ENCODE measurements at regions not wholly inside any gene's neighbourhood (a gene's known extent, or its start where the extent isn't known, plus 50 kb on each side); places are given as distances from the start of the nearest gene placed in this dataset.
"Not testable (repeated sequence)": the region's sequence is repeated elsewhere in the genome, so short reads cannot be mapped to it uniquely, and the experiment has no call there.

- H3K27ac ChIP-seq (ENCODE audit: low read depth, low read length): no peak overlapping the region
- no peaks in the 10 kb centered on the region for H3K4me1 ChIP-seq (ENCODE audit: control insufficient read depth, insufficient read depth, low read length)
- no peak overlapping the region for H3K9ac ChIP-seq (ENCODE audit: low read length)
- no peaks in the 10 kb centered on the region for H3K36me3 ChIP-seq (ENCODE audit: control insufficient read depth, insufficient read depth, low read length)
- H3K9me3 ChIP-seq (ENCODE audit: control insufficient read depth, insufficient read depth, low read depth, low read length): no peaks in the 10 kb centered on the region
- H3K27me3 ChIP-seq (ENCODE audit: control insufficient read depth, insufficient read depth, low read length): no peaks in the 10 kb centered on the region
- H3K4me3 ChIP-seq (ENCODE audit: low read depth, low read length): no peak overlapping the region
Observed at GRCh38 chr17:53765609-53766008, 57.1 kb upstream of the KIF2B start.

GRCh38 chr17:53765129-53765528, 57.6 kb upstream of the KIF2B start:
- H3K4me1 ChIP-seq (ENCODE audit: control insufficient read depth, insufficient read depth, low read length): no peaks in the 10 kb centered on the region
- no peaks in the 10 kb centered on the region for H3K36me3 ChIP-seq (ENCODE audit: control insufficient read depth, insufficient read depth, low read length)
- no peak overlapping the region for H3K27ac ChIP-seq (ENCODE audit: low read depth, low read length)
- no peaks in the 10 kb centered on the region for H3K27me3 ChIP-seq (ENCODE audit: control insufficient read depth, insufficient read depth, low read length)
- no peak overlapping the region for H3K9ac ChIP-seq (ENCODE audit: low read length)
- H3K4me3 ChIP-seq (ENCODE audit: low read depth, low read length): no peak overlapping the region
- H3K9me3 ChIP-seq (ENCODE audit: control insufficient read depth, insufficient read depth, low read depth, low read length): no peaks in the 10 kb centered on the region

- Histone ChIP-seq H3K4me3 (ENCODE audit: low read depth, low read length) (no peak overlapping the region), H3K27me3 (ENCODE audit: control insufficient read depth, insufficient read depth, low read length) (no peaks in the 10 kb centered on the region), H3K36me3 (ENCODE audit: control insufficient read depth, insufficient read depth, low read length) (no peaks in the 10 kb centered on the region), H3K9me3 (ENCODE audit: control insufficient read depth, insufficient read depth, low read depth, low read length) (no peaks in the 10 kb centered on the region), H3K27ac (ENCODE audit: low read depth, low read length) (no peak overlapping the region), H3K9ac (ENCODE audit: low read length) (no peak overlapping the region), H3K4me1 (ENCODE audit: control insufficient read depth, insufficient read depth, low read length) (no peaks in the 10 kb centered on the region)
Observed at GRCh38 chr17:53757559-53757958, 65.2 kb upstream of the KIF2B start.

DNA sequence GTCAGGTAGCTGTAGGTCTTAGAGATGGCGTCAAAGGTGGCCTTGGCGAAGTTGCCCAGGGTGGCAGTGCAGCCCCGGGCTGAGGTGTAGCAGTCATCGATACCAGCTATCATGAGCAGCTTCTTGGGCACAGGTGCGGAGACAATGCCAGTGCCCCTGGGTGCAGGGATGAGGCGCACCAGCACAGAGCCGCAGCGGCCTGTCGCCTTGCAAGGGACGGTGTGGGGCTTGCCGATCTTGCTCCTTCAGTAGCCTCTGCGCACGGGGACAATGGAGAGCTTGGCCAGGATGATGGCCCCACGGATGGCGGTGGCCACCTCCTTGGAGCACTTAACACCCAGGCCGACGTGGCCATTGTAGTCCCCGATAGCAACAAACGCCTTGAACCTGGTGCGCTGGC, 65.6 kb upstream of the KIF2B start:
- not testable (repeated sequence) for H3K27me3 ChIP-seq (ENCODE audit: control insufficient read depth, insufficient read depth, low read length); H3K4me1 ChIP-seq (ENCODE audit: control insufficient read depth, insufficient read depth, low read length); H3K27ac ChIP-seq (ENCODE audit: low read depth, low read length); H3K9ac ChIP-seq (ENCODE audit: low read length); H3K36me3 ChIP-seq (ENCODE audit: control insufficient read depth, insufficient read depth, low read length); H3K9me3 ChIP-seq (ENCODE audit: control insufficient read depth, insufficient read depth, low read depth, low read length); H3K4me3 ChIP-seq (ENCODE audit: low read depth, low read length)

DNA sequence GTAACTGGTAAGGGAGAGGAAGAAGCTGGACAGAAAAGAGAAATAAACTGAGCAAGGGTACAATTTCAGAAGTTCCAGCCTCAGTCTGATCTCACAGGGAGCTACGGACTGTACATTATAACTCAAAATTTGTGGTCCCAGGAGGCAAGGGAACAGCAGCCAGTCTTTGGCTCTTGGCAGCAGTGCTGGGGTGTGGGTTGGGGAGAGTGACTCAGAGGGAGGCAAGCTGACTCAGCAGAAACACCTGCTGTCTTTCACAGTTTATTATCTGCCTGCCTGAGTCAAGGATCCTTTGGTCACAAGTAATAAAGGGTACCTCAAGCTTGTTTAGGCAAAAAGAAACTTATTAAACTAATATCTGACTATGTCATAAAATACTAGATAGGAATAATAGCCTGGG, 73.5 kb upstream of the KIF2B start:
- Histone ChIP-seq H3K36me3 (ENCODE audit: control insufficient read depth, insufficient read depth, low read length) (no peaks in the 10 kb centered on the region), H3K27ac (ENCODE audit: low read depth, low read length) (no peak overlapping the region), H3K4me1 (ENCODE audit: control insufficient read depth, insufficient read depth, low read length) (peaks cover 16% of the 10 kb centered on the region; the same call in 1 of the 2 replicates), H3K9ac (ENCODE audit: low read length) (no peak overlapping the region), H3K4me3 (ENCODE audit: low read depth, low read length) (no peak overlapping the region), H3K27me3 (ENCODE audit: control insufficient read depth, insufficient read depth, low read length) (no peaks in the 10 kb centered on the region), H3K9me3 (ENCODE audit: control insufficient read depth, insufficient read depth, low read depth, low read length) (peaks cover 3% of the 10 kb centered on the region; the same call in 1 of the 2 replicates)

DNA sequence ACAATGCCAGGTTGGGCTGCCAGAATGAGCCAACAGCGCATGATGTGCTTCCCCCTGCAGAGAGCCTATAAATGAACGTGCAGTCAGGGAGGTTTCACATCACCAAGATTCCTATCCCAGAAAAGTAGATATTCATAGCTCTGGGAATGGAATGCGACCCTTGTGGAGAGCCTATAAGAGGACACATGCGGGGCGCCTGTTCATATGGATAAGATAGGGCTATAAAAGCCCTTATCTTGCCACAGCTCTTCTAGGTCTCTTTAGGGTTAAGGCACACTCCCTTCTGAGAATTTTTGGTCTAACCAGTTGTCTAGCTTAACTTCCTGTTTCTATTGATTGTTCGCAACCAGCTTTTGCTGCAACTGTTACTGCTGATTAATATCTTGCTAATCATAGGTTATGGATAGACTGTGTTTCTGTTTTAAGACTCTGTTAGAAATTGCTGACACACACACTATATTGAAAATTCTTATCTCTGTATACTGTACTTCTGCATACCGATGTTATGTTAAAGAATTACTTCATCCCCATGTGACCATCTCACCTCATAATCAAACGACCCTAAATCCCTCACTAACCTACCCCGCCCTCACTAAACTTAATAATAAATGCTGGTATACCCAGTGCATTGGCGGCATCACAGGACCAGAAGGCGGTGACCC, 74.4 kb upstream of the KIF2B start:
- not testable (repeated sequence) for H3K27me3 ChIP-seq (ENCODE audit: control insufficient read depth, insufficient read depth, low read length)

GRCh38 chr17:53740312-53740711, 82.4 kb upstream of the KIF2B start:
- Histone ChIP-seq H3K9me3 (ENCODE audit: control insufficient read depth, insufficient read depth, low read depth, low read length) (peaks cover 3% of the 10 kb centered on the region; the same call in 1 of the 2 replicates), H3K4me1 (ENCODE audit: control insufficient read depth, insufficient read depth, low read length) (peaks cover 5% of the 10 kb centered on the region; the same call in 1 of the 2 replicates), H3K9ac (ENCODE audit: low read length) (no peak overlapping the region), H3K27me3 (ENCODE audit: control insufficient read depth, insufficient read depth, low read length) (no peaks in the 10 kb centered on the region), H3K36me3 (ENCODE audit: control insufficient read depth, insufficient read depth, low read length) (no peaks in the 10 kb centered on the region), H3K4me3 (ENCODE audit: low read depth, low read length) (no peak overlapping the region), H3K27ac (ENCODE audit: low read depth, low read length) (no peak overlapping the region)

More for the DNA sequence above, 74.4 kb upstream of the KIF2B start:
- H3K27ac ChIP-seq (ENCODE audit: low read depth, low read length); H3K4me3 ChIP-seq (ENCODE audit: low read depth, low read length); H3K9ac ChIP-seq (ENCODE audit: low read length); H3K9me3 ChIP-seq (ENCODE audit: control insufficient read depth, insufficient read depth, low read depth, low read length); H3K36me3 ChIP-seq (ENCODE audit: control insufficient read depth, insufficient read depth, low read length): not testable (repeated sequence)
- H3K4me1 ChIP-seq (ENCODE audit: control insufficient read depth, insufficient read depth, low read length): peaks cover 16% of the 10 kb centered on the region; the same call in 1 of the 2 replicates

DNA sequence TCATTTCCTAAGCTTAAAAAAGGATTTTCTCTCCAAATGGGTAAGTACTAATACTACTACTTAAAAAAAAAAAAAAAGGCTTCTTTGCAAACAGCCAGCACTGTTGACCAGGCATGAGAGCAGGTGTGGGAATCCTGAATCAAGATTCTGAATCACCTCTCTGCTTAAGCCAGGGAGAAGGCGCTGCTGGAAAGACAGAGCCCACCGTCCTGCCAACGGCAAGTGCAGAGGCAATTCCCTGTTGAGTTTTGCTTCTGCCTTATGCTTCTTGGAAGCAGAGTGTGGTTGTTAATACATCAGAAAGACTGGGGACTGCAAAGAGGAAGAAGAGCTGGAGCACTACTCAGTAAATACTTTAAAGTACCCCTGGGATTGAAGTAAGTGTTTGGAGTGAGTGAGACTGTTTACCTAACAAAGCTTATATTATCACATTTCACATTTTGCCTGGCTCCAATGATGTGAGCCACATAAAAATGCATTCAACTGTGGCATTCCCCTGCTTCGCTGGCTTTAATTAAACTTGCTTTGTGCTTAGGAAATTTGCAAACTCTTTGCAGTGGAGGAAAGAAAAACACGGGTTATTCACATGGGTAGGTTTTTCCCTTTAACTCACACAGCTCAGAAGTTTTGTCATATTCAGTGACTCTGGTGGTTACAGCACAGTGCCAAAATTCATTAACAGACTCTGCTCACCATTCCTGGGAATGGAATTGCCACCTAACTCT, 86.0 kb upstream of the KIF2B start:
- H3K27ac ChIP-seq (ENCODE audit: low read depth, low read length): no peak overlapping the region

GRCh38 chr17:53724726-53725125, 98.0 kb upstream of the KIF2B start:
- Histone ChIP-seq H3K36me3 (ENCODE audit: control insufficient read depth, insufficient read depth, low read length) (no peaks in the 10 kb centered on the region; the same call in 1 of the 2 replicates), H3K9ac (ENCODE audit: low read length) (no peak overlapping the region), H3K27me3 (ENCODE audit: control insufficient read depth, insufficient read depth, low read length) (no peaks in the 10 kb centered on the region), H3K27ac (ENCODE audit: low read depth, low read length) (no peak overlapping the region), H3K4me1 (ENCODE audit: control insufficient read depth, insufficient read depth, low read length) (no peaks in the 10 kb centered on the region), H3K9me3 (ENCODE audit: control insufficient read depth, insufficient read depth, low read depth, low read length) (peaks cover 28% of the 10 kb centered on the region), H3K4me3 (ENCODE audit: low read depth, low read length) (no peak overlapping the region)

More for the DNA sequence above, 86.0 kb upstream of the KIF2B start:
- Histone ChIP-seq H3K27me3 (ENCODE audit: control insufficient read depth, insufficient read depth, low read length) (no peaks in the 10 kb centered on the region), H3K4me3 (ENCODE audit: low read depth, low read length) (no peak overlapping the region), H3K9ac (ENCODE audit: low read length) (no peak overlapping the region), H3K9me3 (ENCODE audit: control insufficient read depth, insufficient read depth, low read depth, low read length) (no peaks in the 10 kb centered on the region), H3K4me1 (ENCODE audit: control insufficient read depth, insufficient read depth, low read length) (peaks cover 5% of the 10 kb centered on the region; the same call in 1 of the 2 replicates), H3K36me3 (ENCODE audit: control insufficient read depth, insufficient read depth, low read length) (no peaks in the 10 kb centered on the region)

DNA sequence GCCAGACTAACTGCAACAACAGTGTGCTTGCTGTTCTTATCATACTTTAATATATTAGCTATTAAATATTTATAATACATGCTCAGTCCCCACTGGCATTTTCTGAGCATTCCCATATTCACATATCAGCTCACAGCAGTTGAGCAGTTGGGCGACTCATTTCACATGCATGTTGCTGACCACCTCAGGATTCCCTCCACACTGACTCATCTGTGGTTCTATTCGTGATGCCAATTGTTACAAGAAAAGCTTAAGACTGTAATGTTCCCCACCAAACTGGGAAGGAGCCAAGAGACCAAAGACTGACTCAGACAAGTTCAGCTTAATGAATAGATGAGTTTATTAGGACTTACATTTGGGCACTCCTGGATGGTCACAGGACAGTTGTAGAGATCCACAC, 100.3 kb upstream of the KIF2B start:
- Histone ChIP-seq H3K4me1 (ENCODE audit: control insufficient read depth, insufficient read depth, low read length) (no peaks in the 10 kb centered on the region), H3K27me3 (ENCODE audit: control insufficient read depth, insufficient read depth, low read length) (no peaks in the 10 kb centered on the region), H3K4me3 (ENCODE audit: low read depth, low read length) (no peak overlapping the region), H3K27ac (ENCODE audit: low read depth, low read length) (no peak overlapping the region), H3K9ac (ENCODE audit: low read length) (no peak overlapping the region), H3K36me3 (ENCODE audit: control insufficient read depth, insufficient read depth, low read length) (no peaks in the 10 kb centered on the region; the same call in 1 of the 2 replicates), H3K9me3 (ENCODE audit: control insufficient read depth, insufficient read depth, low read depth, low read length) (peaks cover 23% of the 10 kb centered on the region)

DNA sequence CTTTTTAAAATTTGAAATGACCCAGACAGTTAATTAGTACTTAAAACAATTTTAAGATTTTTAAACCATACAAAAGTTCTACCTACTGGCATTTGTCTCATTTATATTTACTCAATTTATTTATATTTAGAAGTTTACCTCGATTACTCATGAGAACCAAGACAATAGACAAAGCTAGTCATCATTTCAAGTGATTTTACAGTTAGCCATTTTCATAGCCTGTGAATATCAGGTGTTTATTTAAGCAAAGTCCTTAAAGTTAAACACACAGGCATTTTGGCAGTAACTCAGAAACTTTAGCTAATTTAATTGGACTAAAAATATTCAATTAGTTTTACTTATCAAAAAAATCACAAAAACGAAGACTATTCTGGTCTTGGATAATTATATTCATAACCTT, 101.6 kb upstream of the KIF2B start:
- no peak overlapping the region for H3K27ac ChIP-seq (ENCODE audit: low read depth, low read length)

More for the DNA sequence above, 101.6 kb upstream of the KIF2B start:
- peaks cover 15% of the 10 kb centered on the region for H3K9me3 ChIP-seq (ENCODE audit: control insufficient read depth, insufficient read depth, low read depth, low read length)
- H3K27me3 ChIP-seq (ENCODE audit: control insufficient read depth, insufficient read depth, low read length): no peaks in the 10 kb centered on the region
- H3K36me3 ChIP-seq (ENCODE audit: control insufficient read depth, insufficient read depth, low read length): no peaks in the 10 kb centered on the region
- H3K4me3 ChIP-seq (ENCODE audit: low read depth, low read length): no peak overlapping the region
- no peak overlapping the region for H3K9ac ChIP-seq (ENCODE audit: low read length)
- H3K4me1 ChIP-seq (ENCODE audit: control insufficient read depth, insufficient read depth, low read length): no peaks in the 10 kb centered on the region
